GM18507 (cell line): ENCODE measurements at regions not wholly inside any gene's neighbourhood (a gene's known extent, or its start where the extent isn't known, plus 50 kb on each side); places are given as distances from the start of the nearest gene placed in this dataset.

Experiments
- DNase-seq: peaks from one replicate; pipeline ENCODE4 v3.0.0; 2011; ENCODE audit warnings: low read depth; ENCODE audit not compliant: insufficient read length; ENCODE audit errors: extremely low spot score
- FAIRE-seq: peaks from 2 replicates; lab custom pipeline; 2011; peaks lifted over from hg19 to GRCh38; lab: Jason Lieb, UNC

DNA sequence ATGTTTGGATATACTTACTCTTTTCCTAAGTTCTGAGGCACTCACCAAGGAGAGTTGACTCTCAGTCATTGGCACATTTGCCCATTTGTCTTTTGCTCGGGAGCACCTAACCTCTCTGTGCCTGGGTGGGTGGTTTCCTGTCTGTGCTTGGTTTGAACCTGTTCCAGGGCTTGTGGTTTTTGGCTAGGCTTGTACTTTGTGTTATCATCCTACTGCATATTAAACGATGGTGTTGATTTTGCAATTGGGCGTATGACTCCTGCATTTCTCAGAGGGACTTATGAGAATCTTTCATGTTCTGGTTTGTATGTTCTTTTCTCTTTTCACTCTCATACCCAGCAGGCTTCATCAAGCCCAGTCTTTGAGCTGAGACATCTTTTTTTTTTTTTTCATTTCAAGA lies 161.7 kb downstream of the BTC start:
- no peak for DNase-seq

DNA sequence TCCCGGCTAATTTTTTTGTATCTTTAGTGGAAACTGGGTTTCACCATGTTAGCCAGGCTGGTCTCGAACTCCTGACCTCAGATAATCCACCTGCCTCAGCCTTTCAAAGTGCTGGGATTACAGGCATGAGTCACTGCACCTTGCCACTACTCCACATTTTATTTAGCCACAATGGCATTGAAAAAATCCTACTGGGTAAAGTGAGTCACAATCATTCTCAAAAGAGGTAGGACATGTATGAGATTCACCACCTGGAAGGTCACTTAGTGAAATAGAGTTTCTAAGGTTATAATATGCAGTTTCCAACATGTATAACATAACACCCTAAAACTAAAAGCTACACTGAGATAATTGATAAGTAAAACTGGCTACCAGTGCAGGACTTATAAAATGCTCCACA lies 159.2 kb downstream of the BTC start:
- no peak for FAIRE-seq
- no peak for DNase-seq

More for the DNA sequence above, 161.7 kb downstream of the BTC start:
- no peak for FAIRE-seq

DNA sequence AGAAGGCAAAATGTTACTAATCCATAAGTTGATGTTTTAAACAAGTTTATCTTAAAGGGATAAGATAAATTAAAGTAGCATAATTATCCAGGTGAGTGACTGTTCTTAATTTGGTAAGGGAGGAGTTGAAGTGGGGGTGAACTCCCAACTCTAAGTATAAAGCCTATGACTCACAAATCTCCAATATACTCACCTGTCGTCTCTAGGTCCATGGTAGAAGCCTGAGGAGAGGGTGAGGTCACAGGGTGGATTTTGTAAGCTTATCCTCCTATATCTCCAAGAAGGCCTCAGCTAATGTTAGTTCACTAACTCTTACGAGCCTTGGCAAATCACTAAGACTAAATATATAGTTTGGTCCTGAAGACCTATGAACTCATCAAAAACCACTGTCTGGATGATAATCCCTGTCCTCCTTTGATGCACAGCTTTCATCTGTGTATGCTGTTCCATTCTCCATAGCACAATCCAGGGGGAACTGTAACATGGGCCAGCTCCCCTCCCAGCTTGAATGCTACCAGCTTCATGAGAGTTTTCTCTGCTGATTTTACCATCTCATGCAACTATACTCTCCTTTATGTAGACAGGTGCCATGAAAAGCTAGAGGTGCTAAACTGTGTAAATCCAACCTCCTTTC lies 158.7 kb downstream of the BTC start:
- DNase-seq (no peak), FAIRE-seq (no peak)

DNA sequence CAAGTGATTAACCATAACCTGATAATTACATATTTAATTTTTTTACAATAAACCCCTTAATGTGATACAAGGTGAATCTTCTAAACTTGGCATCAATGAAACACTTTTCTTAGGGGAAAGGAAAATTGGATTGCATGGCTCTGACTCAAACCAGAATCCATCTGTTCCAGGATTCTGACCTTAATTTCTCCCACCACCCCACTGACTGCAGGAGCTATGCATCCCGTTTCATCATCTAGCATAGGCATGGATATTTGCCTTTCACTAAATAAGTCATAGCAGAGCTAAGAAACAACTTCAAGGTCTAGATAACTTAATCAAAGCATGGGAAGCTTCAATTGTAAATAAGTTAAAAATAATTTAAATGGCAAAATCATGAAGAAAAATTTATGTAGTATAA lies 156.3 kb downstream of the BTC start:
- no peak for DNase-seq
- no peak for FAIRE-seq

- DNase-seq (no peak), FAIRE-seq (no peak)
Observed at GRCh38 chr4:74638689-74639088, 155.6 kb downstream of the BTC start.

GRCh38 chr4:74640111-74640903 lies 154.0 kb downstream of the BTC start:
- DNase-seq, result no peak

GRCh38 chr4:74642006-74642405 lies 152.3 kb downstream of the BTC start:
- DNase-seq (no peak), FAIRE-seq (no peak)

More at GRCh38 chr4:74640111-74640903, 154.0 kb downstream of the BTC start:
- no peak for FAIRE-seq

DNA sequence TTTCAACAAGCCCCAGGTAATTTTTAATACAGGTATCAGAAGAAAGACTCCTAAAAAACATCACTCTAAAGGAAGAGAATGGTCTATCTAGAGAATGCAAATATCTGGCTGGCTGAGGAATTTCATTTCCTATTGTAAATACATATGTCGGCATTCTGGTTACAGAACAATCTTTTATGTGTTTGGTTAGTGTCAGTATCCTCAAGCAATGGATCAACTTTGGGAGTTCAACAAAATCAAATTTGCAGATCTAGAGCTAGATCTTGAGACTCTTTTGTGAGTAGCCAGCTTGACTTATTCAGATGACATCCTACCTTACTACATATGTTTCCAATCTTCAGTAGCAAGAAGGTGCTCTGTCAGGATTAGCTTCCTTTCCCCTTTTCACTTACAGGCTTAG lies 145.1 kb downstream of the BTC start:
- no peak for DNase-seq
- no peak for FAIRE-seq

GRCh38 chr4:74651198-74651597 lies 143.1 kb downstream of the BTC start:
- FAIRE-seq, result no peak

GRCh38 chr4:74653331-74654229 lies 140.7 kb downstream of the BTC start:
- FAIRE-seq, result no peak

More at GRCh38 chr4:74651198-74651597, 143.1 kb downstream of the BTC start:
- no peak for DNase-seq

GRCh38 chr4:74654230-74654681 lies 140.1 kb downstream of the BTC start:
- FAIRE-seq (peak; percentile 49), DNase-seq (no peak)

More at GRCh38 chr4:74653331-74654229, 140.7 kb downstream of the BTC start:
- DNase-seq, result no peak

DNA sequence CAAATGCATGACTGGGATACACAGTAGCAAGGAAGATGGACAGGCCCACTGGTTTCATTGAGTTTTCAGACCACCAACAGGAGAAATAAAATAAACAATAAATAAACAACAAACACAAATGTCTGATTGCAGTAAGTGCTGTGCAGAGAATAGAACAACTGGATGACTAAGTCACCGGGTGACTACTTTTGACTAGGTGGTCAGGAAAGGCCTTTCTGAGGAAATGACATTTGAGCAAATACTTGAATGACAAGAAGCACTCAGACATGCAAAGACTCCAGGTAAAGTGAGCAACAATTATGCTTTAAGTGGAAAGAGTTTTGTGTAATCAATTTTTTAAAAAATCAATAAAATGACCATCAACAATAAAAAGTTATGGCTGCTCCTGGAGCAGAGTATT lies 137.7 kb downstream of the BTC start:
- DNase-seq, result no peak
- FAIRE-seq, result no peak

GRCh38 chr4:74658116-74658515 lies 136.2 kb downstream of the BTC start:
- FAIRE-seq, result no peak
- no peak for DNase-seq

- FAIRE-seq, result no peak
- no peak for DNase-seq
Observed at GRCh38 chr4:74659576-74660411, 134.5 kb downstream of the BTC start.

DNA sequence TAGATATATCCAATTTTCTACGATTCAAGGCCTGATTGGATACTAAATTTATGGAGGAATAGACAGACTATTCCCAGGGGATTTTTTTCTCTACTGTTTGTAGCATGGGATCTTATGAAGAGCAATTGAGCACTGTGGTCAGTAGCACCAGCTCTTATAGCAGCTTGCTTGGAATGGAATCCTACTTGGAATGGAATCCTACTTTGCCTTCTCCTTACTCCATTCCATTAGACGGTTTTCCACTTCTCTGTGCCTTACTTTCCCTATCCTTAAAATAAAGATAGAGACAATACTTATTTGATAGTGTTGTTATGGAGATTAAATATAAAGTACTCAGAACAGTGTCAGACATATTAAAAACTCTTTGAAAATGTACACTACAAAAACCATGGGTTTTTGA lies 133.5 kb downstream of the BTC start:
- no peak for FAIRE-seq

GRCh38 chr4:74661427-74662201 lies 132.7 kb downstream of the BTC start:
- FAIRE-seq (no peak), DNase-seq (no peak)

More for the DNA sequence above, 133.5 kb downstream of the BTC start:
- no peak for DNase-seq

GRCh38 chr4:74663631-74664030 lies 130.7 kb downstream of the BTC start:
- no peak for FAIRE-seq
- no peak for DNase-seq

- no peak for FAIRE-seq
- DNase-seq, result no peak
Observed at GRCh38 chr4:74665346-74665745, 129.0 kb downstream of the BTC start.
